CD4-positive, alpha-beta T cell (primary cell): ENCODE measurements at regions not wholly inside any gene's neighbourhood (a gene's known extent, or its start where the extent isn't known, plus 50 kb on each side); places are given as distances from the start of the nearest gene placed in this dataset.

Source experiments
- ATAC-seq: fragments of 200-7000 bp; cut with Tn5 transposase; one replicate; pipeline ENCODE4 v1.10.0; 2022; ENCODE audit warnings: mild to moderate bottlenecking; ENCODE audit not compliant: poor library complexity
- CTCF ChIA-PET: fragments of 350-600 bp; sonication (Branson Sonifier 250); formaldehyde crosslinking; loops from one replicate; lab custom pipeline; 2021; ENCODE audit warnings: antibody characterized with exemption, inconsistent platforms; lab: Charles Lee
- POLR2A ChIA-PET: fragments of 350-600 bp; sonication (Branson Sonifier 250); formaldehyde crosslinking; loops from one replicate; lab custom pipeline; 2021; ENCODE audit warnings: antibody characterized with exemption, inconsistent platforms; lab: Charles Lee
- DNase-seq, 14 experiments: peaks; one replicate each; pipeline ENCODE4 v3.0.0-alpha.2; 2013 to 2020; ENCODE audit warnings: mixed read lengths in 2 of 14
- H3K27ac ChIP-seq, 2 donors: one replicate each; pipeline versions ENCODE4 v1.5.1 to v1.7.0; 2013; ENCODE audit warnings: low read length in 2 of 2, low read depth in 1 of 2, mild to moderate bottlenecking in 1 of 2
- H3K27me3 ChIP-seq, 2 experiments: 1 replicate in 1 of 2; 2 replicates in 1 of 2; pipeline versions ENCODE4 v1.6.1 to v1.7.0; 2013; ENCODE audit warnings: low read length in 2 of 2, control low read depth in 1 of 2, mild to moderate bottlenecking in 1 of 2, moderate library complexity in 1 of 2; ENCODE audit not compliant: insufficient read depth in 2 of 2, control insufficient read depth in 1 of 2
- H3K36me3 ChIP-seq: one replicate; pipeline ENCODE4 v1.6.1; 2013; ENCODE audit warnings: low read length, control low read depth; ENCODE audit not compliant: insufficient read depth
- H3K4me1 ChIP-seq: one replicate; pipeline ENCODE4 v1.6.1; 2013; ENCODE audit warnings: low read length, control low read depth; ENCODE audit not compliant: insufficient read depth
- H3K4me3 ChIP-seq: one replicate; pipeline ENCODE4 v1.5.1; 2013; ENCODE audit warnings: mild to moderate bottlenecking, low read length, moderate library complexity
- H3K9me3 ChIP-seq, 2 experiments: 1 replicate in 1 of 2; 2 replicates in 1 of 2; pipeline versions ENCODE4 v1.6.1 to v1.7.0; 2013; ENCODE audit warnings: low read length in 2 of 2, mild to moderate bottlenecking in 2 of 2, control low read depth in 1 of 2, moderate library complexity in 1 of 2; ENCODE audit not compliant: control insufficient read depth in 1 of 2, insufficient read depth in 1 of 2
- H3K27ac Mint-ChIP-seq: one replicate; pipeline ENCODE4 v1.8.0; 2020; ENCODE audit warnings: mixed read lengths
- H3K27me3 Mint-ChIP-seq: one replicate; pipeline ENCODE4 v1.8.0; 2021; ENCODE audit warnings: mixed read lengths
- H3K36me3 Mint-ChIP-seq: one replicate; pipeline ENCODE4 v1.8.0; 2021; ENCODE audit warnings: low read depth, mixed read lengths
- H3K4me1 Mint-ChIP-seq: one replicate; pipeline ENCODE4 v1.8.0; 2021; ENCODE audit warnings: low read depth, mixed read lengths
- H3K4me3 Mint-ChIP-seq: one replicate; pipeline ENCODE4 v1.8.0; 2020; ENCODE audit warnings: mild to moderate bottlenecking, mixed read lengths
- H3K9me3 Mint-ChIP-seq: one replicate; pipeline ENCODE4 v1.8.0; 2020; ENCODE audit warnings: mixed read lengths
- CTCF ChIP-seq: fragments of 200-600 bp; IDR thresholded peaks from one replicate; pipeline ENCODE4 v1.8.0; 2022; ENCODE audit warnings: antibody characterized with exemption, mild to moderate bottlenecking
- intact Hi-C, 2 experiments: fragments of 100-400 bp; cut with DNase I in 1 of 2; cut with micrococcal nuclease in 1 of 2; formaldehyde crosslinking; loops; one replicate each; pipeline versions ENCODE4 v1.15.1 to v1.9.0; 2023 to 2025; cut with DNase I, micrococcal nuclease

GRCh38 chr9:82495884-82496777 lies 507.6 kb downstream of the SPATA31D1 start:
- TF ChIP-seq CTCF: no peak
- no peaks in the 10 kb centered on the region for H3K36me3 Mint-ChIP-seq
- Histone ChIP-seq H3K4me3 (no peak overlapping the region), H3K4me1 (no peaks in the 10 kb centered on the region), H3K27me3 (no peaks in the 10 kb centered on the region), H3K36me3 (no peaks in the 10 kb centered on the region), H3K27ac (no peak overlapping the region), H3K9me3 (peaks cover 0 to 8% of the 10 kb centered on the region in 2 experiments)
- ATAC-seq (no peak), DNase-seq (no peak)
- no peak overlapping the region for H3K27ac Mint-ChIP-seq
- POLR2A ChIA-PET: no interaction called here
- H3K4me1 Mint-ChIP-seq: no peaks in the 10 kb centered on the region
- H3K4me3 Mint-ChIP-seq: no peak overlapping the region
- H3K27me3 Mint-ChIP-seq: no peaks in the 10 kb centered on the region
- peaks cover 5% of the 10 kb centered on the region for H3K9me3 Mint-ChIP-seq
- intact Hi-C loops: no loop called here
- CTCF ChIA-PET: no interaction called here

GRCh38 chr9:82498541-82499317 lies 510.2 kb downstream of the SPATA31D1 start:
- no peaks in the 10 kb centered on the region for H3K27me3 Mint-ChIP-seq
- intact Hi-C loops: no loop called here
- no peak overlapping the region for H3K27ac ChIP-seq
- no peak overlapping the region for H3K4me3 Mint-ChIP-seq
- H3K4me1 Mint-ChIP-seq: no peaks in the 10 kb centered on the region
- no peak for TF ChIP-seq CTCF
- DNase-seq: no peak
- no peak for ATAC-seq
- no peaks in the 10 kb centered on the region for H3K27me3 ChIP-seq
- H3K36me3 ChIP-seq: no peaks in the 10 kb centered on the region
- peaks cover 0 to 8% of the 10 kb centered on the region in 2 experiments for H3K9me3 ChIP-seq
- POLR2A ChIA-PET: no interaction called here
- CTCF ChIA-PET: no interaction called here
- no peak overlapping the region for H3K27ac Mint-ChIP-seq
- no peaks in the 10 kb centered on the region for H3K4me1 ChIP-seq
- no peaks in the 10 kb centered on the region for H3K36me3 Mint-ChIP-seq
- H3K4me3 ChIP-seq: no peak overlapping the region
- H3K9me3 Mint-ChIP-seq: peaks cover 4% of the 10 kb centered on the region

- no peaks in the 10 kb centered on the region for H3K36me3 Mint-ChIP-seq
- H3K27me3 ChIP-seq: no peaks in the 10 kb centered on the region
- intact Hi-C loops: no loop called here
- peaks cover 0 to 8% of the 10 kb centered on the region in 2 experiments for H3K9me3 ChIP-seq
- no peaks in the 10 kb centered on the region for H3K27me3 Mint-ChIP-seq
- no peak overlapping the region for H3K4me3 ChIP-seq
- TF ChIP-seq CTCF: no peak
- H3K9me3 Mint-ChIP-seq: peaks cover 7% of the 10 kb centered on the region
- no peak overlapping the region for H3K27ac ChIP-seq
- no peaks in the 10 kb centered on the region for H3K4me1 Mint-ChIP-seq
- CTCF ChIA-PET: no interaction called here
- no peak for DNase-seq
- POLR2A ChIA-PET: no interaction called here
- ATAC-seq: no peak
- H3K27ac Mint-ChIP-seq: no peak overlapping the region
- no peaks in the 10 kb centered on the region for H3K36me3 ChIP-seq
- H3K4me1 ChIP-seq: no peaks in the 10 kb centered on the region
- H3K4me3 Mint-ChIP-seq: no peak overlapping the region
Observed at GRCh38 chr9:82499337-82499736, 510.8 kb downstream of the SPATA31D1 start.
